Ovary (tissue), 3 donors: ENCODE measurements at regions not wholly inside any gene's neighbourhood (a gene's known extent, or its start where the extent isn't known, plus 50 kb on each side); places are given as distances from the start of the nearest gene placed in this dataset.

Experiments used
- POLR2A ChIP-seq: fragments of 450-650 bp; IDR thresholded peaks from one replicate; pipeline ENCODE4 v1.6.1; 2017; ENCODE audit warnings: antibody characterized with exemption, mild to moderate bottlenecking, moderate library complexity
- TF ChIP-seq, protein P1 (sequence below), 3 donors: fragments of 450-650 bp in 2 of 3; fragments of 200-600 bp in 1 of 3; IDR thresholded peaks; one replicate each; pipeline versions ENCODE4 v1.5.1 to v1.8.0; 2016 to 2022; ENCODE audit warnings: antibody characterized with exemption in 3 of 3, mild to moderate bottlenecking in 1 of 3
- donor health status: DM: no; HTN: no; CAD: no.

DNA sequence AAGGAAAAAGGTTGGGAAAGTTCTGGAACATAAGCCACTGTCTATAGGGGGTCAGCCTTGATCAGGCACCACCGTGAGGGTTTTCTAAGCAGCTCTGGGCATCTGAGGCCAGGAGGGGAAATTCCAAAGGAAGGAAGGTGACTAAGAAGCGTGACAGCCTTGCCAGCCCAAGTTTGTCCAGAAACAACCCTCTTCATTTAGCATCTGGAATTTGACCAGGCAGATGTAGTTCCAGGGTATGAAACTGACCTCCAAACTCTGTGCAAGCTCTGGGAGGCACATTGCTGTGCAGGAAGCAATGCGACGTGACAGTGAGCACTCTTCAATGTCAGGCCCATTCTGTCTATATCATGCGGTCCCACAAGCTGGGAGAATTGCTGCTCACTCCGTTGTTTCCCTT is 85.4 kb upstream of the TPM1 start:
- TF ChIP-seq, protein P1, sequence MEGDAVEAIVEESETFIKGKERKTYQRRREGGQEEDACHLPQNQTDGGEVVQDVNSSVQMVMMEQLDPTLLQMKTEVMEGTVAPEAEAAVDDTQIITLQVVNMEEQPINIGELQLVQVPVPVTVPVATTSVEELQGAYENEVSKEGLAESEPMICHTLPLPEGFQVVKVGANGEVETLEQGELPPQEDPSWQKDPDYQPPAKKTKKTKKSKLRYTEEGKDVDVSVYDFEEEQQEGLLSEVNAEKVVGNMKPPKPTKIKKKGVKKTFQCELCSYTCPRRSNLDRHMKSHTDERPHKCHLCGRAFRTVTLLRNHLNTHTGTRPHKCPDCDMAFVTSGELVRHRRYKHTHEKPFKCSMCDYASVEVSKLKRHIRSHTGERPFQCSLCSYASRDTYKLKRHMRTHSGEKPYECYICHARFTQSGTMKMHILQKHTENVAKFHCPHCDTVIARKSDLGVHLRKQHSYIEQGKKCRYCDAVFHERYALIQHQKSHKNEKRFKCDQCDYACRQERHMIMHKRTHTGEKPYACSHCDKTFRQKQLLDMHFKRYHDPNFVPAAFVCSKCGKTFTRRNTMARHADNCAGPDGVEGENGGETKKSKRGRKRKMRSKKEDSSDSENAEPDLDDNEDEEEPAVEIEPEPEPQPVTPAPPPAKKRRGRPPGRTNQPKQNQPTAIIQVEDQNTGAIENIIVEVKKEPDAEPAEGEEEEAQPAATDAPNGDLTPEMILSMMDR (IDR thresholded peaks at IDR 0.05): no peak
- TF ChIP-seq POLR2A: no peak
